ENCODE measurements at regions not wholly inside any gene's neighbourhood (a gene's known extent, or its start where the extent isn't known, plus 50 kb on each side); places are given as distances from the start of the nearest gene placed in this dataset.

DNA sequence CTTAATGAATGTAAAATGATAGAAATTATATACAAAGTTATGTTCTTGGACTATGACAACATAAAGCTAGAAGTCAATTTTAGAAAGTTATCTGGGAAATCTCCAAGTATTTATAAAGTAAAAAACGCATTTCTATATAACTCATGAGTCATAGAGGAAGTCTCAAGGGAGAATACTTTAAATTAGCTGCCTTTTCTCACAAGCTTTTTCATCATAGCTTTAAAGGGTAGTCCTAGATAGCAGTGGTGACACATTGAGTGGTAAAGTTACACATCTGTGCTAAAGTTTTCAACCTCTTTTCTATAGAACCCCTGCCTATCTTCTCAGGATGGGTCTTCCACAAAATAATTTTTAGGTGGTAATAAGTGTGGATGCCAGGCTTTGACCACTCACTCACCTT lies 598.3 kb upstream of the FAM174A start:
- TF ChIP-seq CTCF (conservative IDR thresholded peaks at IDR 0.05; ENCODE audit: low read length) (no peak), EZH2phosphoT487 (IDR thresholded peaks at IDR 0.05; ENCODE audit: borderline replicate concordance, low read depth, low read length) (no peak)
